GM21390 (cell line): ENCODE measurements at regions not wholly inside any gene's neighbourhood (a gene's known extent, or its start where the extent isn't known, plus 50 kb on each side); places are given as distances from the start of the nearest gene placed in this dataset.

ENCODE experiments used
- ATAC-seq: cut with Tn5 transposase; IDR thresholded peaks from one replicate; pipeline ENCODE4 v1.9.1; 2021; ENCODE audit not compliant: unreplicated experiment

DNA sequence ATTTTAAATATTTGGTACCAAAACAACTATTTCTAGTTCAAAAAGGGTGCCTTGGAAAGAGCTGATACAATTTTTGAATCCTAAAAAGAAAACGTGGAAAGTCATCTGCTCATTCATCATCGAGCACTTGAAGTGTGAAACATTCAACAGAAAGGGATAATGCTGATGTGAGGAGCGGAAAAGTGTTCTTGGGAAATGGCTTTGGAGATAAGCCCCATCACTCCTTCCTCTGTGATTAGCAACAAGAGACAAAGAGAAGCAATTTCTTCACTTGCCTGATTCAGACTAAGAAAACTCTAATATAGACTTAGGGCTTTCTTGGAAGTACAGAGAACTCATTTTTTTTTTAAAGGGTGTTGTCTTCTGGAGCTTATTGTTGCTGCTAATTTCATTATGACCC, 74.9 kb downstream of the C9orf152 start:
- no peak for ATAC-seq

DNA sequence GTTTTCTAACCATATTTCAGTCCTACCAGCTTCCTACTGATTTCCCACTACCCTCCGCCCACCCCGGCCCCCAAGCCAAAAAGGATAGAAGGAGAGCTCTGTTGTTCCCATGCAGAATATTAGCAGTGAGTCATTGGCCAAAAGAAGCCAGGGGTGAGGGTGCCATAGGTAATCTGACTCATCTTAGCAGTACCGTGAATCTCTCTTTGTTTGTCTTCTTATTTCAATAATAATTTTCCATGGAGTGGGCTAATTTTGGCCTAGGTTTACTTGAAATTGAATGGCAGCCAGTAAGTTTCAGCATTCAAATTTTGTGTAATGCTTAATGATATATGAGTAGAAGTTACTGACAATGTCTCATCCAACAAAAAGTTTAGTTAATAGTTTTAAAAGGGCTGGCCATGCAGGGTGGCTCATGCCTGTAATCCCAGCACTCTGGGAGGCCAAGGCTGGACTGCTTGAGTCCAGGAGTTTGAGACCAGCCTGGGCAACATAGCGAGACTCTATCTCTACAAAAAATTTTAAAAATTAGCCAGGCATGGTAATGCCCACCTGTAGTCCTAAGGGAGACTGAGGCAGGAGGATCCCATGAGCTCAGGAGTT, 74.2 kb downstream of the C9orf152 start:
- no peak for ATAC-seq

DNA sequence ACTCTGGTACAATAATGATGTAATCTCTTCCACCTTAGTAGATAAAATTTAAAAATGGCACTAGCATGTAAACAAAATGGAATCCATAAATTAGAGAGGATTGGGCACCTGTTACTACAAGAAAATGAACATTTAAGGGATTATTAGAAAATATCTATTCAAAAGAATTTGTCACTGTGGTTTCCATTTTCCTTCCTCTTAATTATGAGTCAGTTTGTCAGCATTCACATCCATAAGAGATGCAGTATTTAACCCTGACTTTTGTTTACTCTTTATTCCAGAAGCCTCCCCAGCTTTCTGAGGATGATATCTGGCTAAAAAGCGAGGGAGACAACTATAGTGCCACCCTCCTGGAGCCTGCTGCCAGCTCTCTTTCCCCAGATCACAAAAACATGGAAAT, 72.1 kb downstream of the C9orf152 start:
- ATAC-seq, result no peak

- no peak for ATAC-seq
Measured at GRCh38 chr9:110136802-110137201, 71.2 kb downstream of the C9orf152 start.

DNA sequence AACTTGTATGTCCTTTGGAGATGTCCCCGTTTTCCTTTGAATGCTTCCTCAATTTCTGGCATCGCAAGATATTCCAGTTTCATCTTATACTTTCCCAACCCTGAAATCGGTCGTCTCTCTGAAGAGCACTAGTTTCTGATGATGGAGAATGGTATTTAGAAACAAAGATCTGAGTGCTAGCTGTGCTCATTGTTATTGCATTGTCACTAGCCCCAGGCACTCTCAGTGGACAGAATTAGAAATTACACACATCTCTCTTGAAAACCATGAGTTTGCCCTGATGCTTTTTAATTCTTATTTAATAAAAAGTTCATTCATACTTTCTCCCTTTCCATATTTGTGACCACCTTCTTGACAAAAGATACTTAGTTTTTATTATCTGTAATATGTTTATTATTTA, 67.7 kb downstream of the C9orf152 start:
- ATAC-seq, result no peak

DNA sequence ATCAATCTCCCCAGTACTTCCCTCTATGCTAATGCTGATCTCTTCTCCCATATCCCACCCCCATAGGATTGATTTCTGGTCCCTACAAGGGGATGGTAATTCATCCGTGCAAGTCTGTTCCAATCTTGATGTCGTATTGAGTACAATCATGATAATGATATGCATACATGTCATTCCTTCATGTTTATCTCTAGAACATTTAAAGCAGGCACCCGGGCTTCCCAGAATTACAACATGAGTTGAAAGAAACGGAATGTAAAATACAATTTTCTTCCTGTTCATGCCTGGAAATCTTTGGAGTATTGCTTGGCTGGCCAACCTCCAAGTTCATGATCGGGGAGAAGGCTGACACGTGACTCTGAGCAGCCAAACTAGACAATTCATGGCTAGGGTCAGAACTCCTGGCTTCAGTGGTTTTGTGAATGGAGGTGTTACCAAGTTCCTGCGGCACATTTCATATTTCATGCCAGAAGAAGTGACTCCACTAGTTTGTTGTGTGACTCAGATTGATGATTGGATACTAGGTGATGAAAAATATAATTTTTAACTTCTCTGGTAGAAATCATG, 66.6 kb downstream of the C9orf152 start:
- no peak for ATAC-seq

DNA sequence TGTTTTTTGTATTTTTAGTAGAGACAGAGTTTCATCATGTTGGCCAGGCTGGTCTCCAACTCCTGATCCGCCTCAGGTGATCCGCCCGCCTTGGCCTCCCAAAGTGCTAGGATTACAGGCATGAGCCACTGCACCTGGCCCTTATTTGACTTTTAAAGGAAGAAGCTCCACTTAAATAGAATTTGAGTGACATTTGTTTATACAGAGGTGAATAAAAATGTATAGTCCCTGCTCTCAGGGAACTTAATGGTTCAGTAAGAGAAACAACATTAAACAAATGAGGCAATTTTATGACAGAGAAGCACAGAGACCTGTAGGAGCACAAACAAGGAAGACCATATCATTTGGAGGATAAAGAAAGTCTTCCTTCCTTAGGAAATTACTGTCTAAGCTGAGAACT, 65.7 kb downstream of the C9orf152 start:
- ATAC-seq, result no peak

DNA sequence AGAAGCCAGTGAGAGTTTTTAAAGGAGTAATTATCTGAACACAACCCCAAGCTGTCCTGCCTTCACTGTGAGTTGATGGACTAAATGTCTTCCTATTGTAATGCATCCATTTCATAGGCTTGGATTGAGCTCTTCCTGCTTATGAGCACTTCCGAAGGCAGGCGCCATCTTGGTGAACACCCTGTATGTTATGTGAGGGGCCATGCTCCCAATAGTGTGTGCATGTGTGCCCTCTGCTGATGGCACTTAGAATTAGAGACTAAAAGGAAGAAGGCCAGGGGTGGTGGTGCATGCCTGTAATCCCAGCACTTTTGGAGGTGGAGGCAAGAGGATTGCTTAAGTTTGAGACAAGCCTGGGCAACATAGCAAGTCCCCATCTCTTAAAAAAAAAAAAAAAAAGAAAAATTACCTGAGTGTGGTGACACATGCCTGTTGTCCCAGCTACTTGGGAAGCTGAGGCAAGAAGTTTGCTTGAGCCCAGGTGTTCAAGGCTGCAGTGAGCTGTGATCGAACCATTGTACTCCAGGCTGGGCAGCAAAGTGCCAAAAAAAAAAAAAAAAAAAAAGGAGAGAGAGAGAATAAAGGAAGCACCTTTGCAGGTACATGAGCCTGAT, 65.0 kb downstream of the C9orf152 start:
- ATAC-seq, result peak; percentile 24

DNA sequence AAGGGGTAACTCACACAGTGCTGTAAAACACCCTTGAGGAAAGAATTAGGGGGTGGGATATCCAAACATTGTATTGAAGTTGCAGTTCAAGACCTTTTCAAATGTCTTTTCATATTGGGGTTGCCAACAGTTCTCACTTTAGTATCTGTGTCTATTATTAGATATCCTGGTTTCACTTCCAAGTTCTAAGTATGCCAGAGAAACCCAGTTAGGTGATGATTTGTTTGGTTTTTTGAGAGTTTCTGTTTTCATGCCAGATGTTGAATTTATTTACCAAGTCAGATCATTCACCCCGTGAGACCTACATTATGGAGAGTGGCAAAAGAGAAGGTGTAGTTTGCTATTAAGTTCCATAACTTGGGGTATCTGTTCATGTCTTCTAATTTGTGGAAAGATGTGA, 64.5 kb downstream of the C9orf152 start:
- ATAC-seq, result peak; percentile 45

GRCh38 chr9:110143950-110144545, 63.9 kb downstream of the C9orf152 start:
- peak; percentile 50 for ATAC-seq

- no peak for ATAC-seq
Measured at GRCh38 chr9:110146373-110146772, 61.6 kb downstream of the C9orf152 start.

DNA sequence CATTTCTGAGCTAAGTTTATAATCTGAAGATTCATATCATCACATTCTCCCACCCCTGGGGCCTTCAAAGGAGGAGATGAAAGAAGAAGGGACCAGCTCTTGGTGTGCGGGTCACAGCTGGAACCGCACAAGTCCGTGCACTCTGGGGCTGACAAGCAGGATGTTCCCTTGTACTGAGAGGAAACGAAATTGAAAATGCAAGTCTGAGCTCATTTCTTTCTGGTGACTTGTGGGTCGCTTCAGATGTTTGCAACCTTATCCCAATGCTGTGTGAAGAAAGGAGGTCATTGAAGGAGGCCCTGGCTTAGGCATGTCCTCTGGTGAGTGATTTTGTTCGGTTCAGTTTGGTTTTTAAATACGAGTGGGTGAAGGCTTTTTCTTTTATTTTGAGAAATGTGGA, 59.6 kb downstream of the C9orf152 start:
- ATAC-seq, result peak; percentile 76

DNA sequence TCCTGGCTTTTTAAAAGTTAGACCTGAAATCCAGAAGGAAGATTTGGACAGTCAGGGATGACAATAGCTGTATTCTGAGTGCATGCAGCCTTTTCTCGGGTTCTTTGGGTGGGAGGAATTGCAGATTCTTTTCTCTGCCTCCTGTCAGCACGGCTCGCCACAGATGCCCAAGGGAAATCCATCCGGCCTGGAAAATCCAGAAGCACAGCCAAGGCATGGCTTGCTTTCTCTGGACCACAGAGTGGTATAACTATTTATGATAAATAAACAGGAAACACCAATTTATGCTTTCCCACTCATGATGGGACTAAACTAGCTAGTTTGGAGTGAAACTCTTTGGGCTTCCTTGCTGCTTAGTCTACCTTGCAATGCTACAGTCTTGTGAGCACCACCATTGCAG, 59.1 kb downstream of the C9orf152 start:
- peak; percentile 26 for ATAC-seq
